ENCODE measurements at regions not wholly inside any gene's neighbourhood (a gene's known extent, or its start where the extent isn't known, plus 50 kb on each side); places are given as distances from the start of the nearest gene placed in this dataset.
A peak's percentile ranks its signal among the peaks of the same experiment; 100 is the strongest.

- DNase-seq, result no peak
Observed at GRCh38 chr17:77849239-77849638, 109.3 kb upstream of the TNRC6C start.

GRCh38 chr17:77851921-77852320, 106.6 kb upstream of the TNRC6C start:
- no peak for DNase-seq

GRCh38 chr17:77852731-77853130, 105.8 kb upstream of the TNRC6C start:
- no peak for DNase-seq

GRCh38 chr17:77853191-77853977, 105.1 kb upstream of the TNRC6C start:
- DNase-seq, result no peak

- no peak for DNase-seq
Observed at GRCh38 chr17:77854083-77854758, 104.3 kb upstream of the TNRC6C start.

- no peak for DNase-seq
Observed at GRCh38 chr17:77854759-77855745, 103.5 kb upstream of the TNRC6C start.

- no peak for DNase-seq
Observed at GRCh38 chr17:77856551-77857305, 101.8 kb upstream of the TNRC6C start.

- no peak for DNase-seq
Observed at GRCh38 chr17:77857306-77857555, 101.3 kb upstream of the TNRC6C start.

GRCh38 chr17:77857613-77858012, 100.9 kb upstream of the TNRC6C start:
- DNase-seq, result no peak

- no peak for DNase-seq
Observed at GRCh38 chr17:77858291-77859034, 100.0 kb upstream of the TNRC6C start.

GRCh38 chr17:77859035-77859810, 99.3 kb upstream of the TNRC6C start:
- no peak for DNase-seq

GRCh38 chr17:77861133-77861695, 97.3 kb upstream of the TNRC6C start:
- DNase-seq, result no peak

GRCh38 chr17:77861981-77862645, 96.4 kb upstream of the TNRC6C start:
- no peak for DNase-seq

GRCh38 chr17:77862890-77863813, 95.4 kb upstream of the TNRC6C start:
- DNase-seq, result no peak

GRCh38 chr17:77863814-77864161, 94.7 kb upstream of the TNRC6C start:
- no peak for DNase-seq

GRCh38 chr17:77864234-77865111, 94.0 kb upstream of the TNRC6C start:
- DNase-seq, result no peak

GRCh38 chr17:77865112-77865611, 93.3 kb upstream of the TNRC6C start:
- DNase-seq, result peak; percentile 77

GRCh38 chr17:77865716-77866115, 92.8 kb upstream of the TNRC6C start:
- no peak for DNase-seq
